ENCODE measurements at regions not wholly inside any gene's neighbourhood (a gene's known extent, or its start where the extent isn't known, plus 50 kb on each side); places are given as distances from the start of the nearest gene placed in this dataset.

DNA sequence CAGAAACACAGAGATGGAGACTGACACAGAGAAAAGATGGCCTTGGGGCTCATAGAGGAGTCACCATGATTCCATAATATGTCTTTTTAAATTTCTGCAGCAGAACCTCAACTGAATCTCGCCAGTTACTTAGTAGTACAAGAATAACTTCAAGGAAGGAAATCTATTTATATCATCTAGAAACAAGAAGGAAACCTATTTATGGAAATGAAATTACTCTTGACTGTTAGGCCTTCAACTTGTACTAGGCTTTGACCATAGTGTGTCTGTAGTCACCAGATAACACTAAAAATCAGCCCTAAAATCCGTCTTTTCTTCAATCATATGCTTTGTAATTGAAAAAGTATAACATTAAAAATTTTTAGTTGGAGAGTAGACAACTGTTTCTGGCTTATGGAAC is 740.4 kb downstream of the TRIML1 start:
- no peak overlapping the region for H3K4me3 ChIP-seq (ENCODE audit: low read length)
- DNase-seq (no peak), ATAC-seq (no peak)
- H3K9ac ChIP-seq (ENCODE audit: low read length) = no peak overlapping the region
- H3F3A ChIP-seq (ENCODE audit: low read length, unreplicated experiment) = no peaks in the 10 kb centered on the region
- no peak overlapping the region for H3K27ac ChIP-seq (ENCODE audit: low read length)
- POLR2A ChIA-PET (ENCODE audit: unreplicated experiment) = no interaction called here
- H3K4me1 ChIP-seq (ENCODE audit: insufficient read depth, low read length) = no peaks in the 10 kb centered on the region
- no peaks in the 10 kb centered on the region for H3K79me2 ChIP-seq (ENCODE audit: low read length)
- intact Hi-C loops (cut with micrococcal nuclease) = no loop called here
- no peaks in the 10 kb centered on the region for H3K9me3 ChIP-seq (ENCODE audit: low read length)
- no peaks in the 10 kb centered on the region for H3K36me3 ChIP-seq (ENCODE audit: low read depth, low read length)
- TF ChIP-seq EZH2phosphoT487 (IDR thresholded peaks at IDR 0.05; ENCODE audit: borderline replicate concordance, low read length) (no peak), EZH2 (IDR thresholded peaks at IDR 0.05; ENCODE audit: low read length, unreplicated experiment) (no peak)
- TF ChIP-seq, protein P1, sequence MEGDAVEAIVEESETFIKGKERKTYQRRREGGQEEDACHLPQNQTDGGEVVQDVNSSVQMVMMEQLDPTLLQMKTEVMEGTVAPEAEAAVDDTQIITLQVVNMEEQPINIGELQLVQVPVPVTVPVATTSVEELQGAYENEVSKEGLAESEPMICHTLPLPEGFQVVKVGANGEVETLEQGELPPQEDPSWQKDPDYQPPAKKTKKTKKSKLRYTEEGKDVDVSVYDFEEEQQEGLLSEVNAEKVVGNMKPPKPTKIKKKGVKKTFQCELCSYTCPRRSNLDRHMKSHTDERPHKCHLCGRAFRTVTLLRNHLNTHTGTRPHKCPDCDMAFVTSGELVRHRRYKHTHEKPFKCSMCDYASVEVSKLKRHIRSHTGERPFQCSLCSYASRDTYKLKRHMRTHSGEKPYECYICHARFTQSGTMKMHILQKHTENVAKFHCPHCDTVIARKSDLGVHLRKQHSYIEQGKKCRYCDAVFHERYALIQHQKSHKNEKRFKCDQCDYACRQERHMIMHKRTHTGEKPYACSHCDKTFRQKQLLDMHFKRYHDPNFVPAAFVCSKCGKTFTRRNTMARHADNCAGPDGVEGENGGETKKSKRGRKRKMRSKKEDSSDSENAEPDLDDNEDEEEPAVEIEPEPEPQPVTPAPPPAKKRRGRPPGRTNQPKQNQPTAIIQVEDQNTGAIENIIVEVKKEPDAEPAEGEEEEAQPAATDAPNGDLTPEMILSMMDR (conservative IDR thresholded peaks at IDR 0.05; ENCODE audit: low read depth, low read length) = no peak
- CTCF ChIA-PET = no interaction called here
- H2AFZ ChIP-seq (ENCODE audit: low read length) = no peak overlapping the region
- H3K4me2 ChIP-seq (ENCODE audit: low read length) = no peak overlapping the region
- BruUV-seq (replicated peaks) = no TSS peak
- no peaks in the 10 kb centered on the region for H4K20me1 ChIP-seq (ENCODE audit: low read length)
- no peaks in the 10 kb centered on the region for H3K9me2 ChIP-seq (replicated peaks; ENCODE audit: low read length)
- no peaks in the 10 kb centered on the region for H3K27me3 ChIP-seq (ENCODE audit: low read length)

DNA sequence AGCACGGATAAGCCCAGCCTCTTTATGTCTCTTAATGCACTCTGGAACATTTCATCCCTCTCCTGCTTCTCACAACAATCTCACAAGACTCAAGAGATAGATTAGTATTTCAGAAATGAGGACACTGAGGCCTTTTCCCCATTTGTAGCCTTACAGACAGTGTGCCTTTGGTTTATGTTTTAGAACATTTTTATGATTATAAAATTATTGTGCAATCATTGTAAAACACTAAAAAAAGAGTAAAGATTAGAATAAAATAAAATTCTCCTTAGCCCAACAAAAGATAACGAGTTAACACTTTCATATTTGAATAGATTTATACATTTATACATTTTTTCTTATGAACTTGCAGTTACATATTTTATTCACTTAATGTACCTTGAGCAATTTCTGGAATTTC is 748.7 kb downstream of the TRIML1 start:
- BruUV-seq (replicated peaks) = no TSS peak
- intact Hi-C loops (cut with micrococcal nuclease) = no loop called here
- H3K4me1 ChIP-seq (ENCODE audit: insufficient read depth, low read length) = no peaks in the 10 kb centered on the region
- ChIA-PET CTCF (no interaction called here), POLR2A (ENCODE audit: unreplicated experiment) (no interaction called here)
- H2AFZ ChIP-seq (ENCODE audit: low read length) = no peak overlapping the region
- TF ChIP-seq EZH2phosphoT487 (IDR thresholded peaks at IDR 0.05; ENCODE audit: borderline replicate concordance, low read length) (no peak), EZH2 (IDR thresholded peaks at IDR 0.05; ENCODE audit: low read length, unreplicated experiment) (no peak)
- TF ChIP-seq, protein P1 (conservative IDR thresholded peaks at IDR 0.05; ENCODE audit: low read depth, low read length) = no peak
- H3F3A ChIP-seq (ENCODE audit: low read length, unreplicated experiment) = no peaks in the 10 kb centered on the region
- DNase-seq (no peak), ATAC-seq (no peak)
- no peak overlapping the region for H3K9ac ChIP-seq (ENCODE audit: low read length)
- no peak overlapping the region for H3K27ac ChIP-seq (ENCODE audit: low read length)
- H3K27me3 ChIP-seq (ENCODE audit: low read length) = no peaks in the 10 kb centered on the region
- no peaks in the 10 kb centered on the region for H3K9me2 ChIP-seq (replicated peaks; ENCODE audit: low read length)
- no peaks in the 10 kb centered on the region for H3K36me3 ChIP-seq (ENCODE audit: low read depth, low read length)
- H3K9me3 ChIP-seq (ENCODE audit: low read length) = no peaks in the 10 kb centered on the region
- H3K79me2 ChIP-seq (ENCODE audit: low read length) = no peaks in the 10 kb centered on the region
- no peak overlapping the region for H3K4me3 ChIP-seq (ENCODE audit: low read length)
- no peak overlapping the region for H3K4me2 ChIP-seq (ENCODE audit: low read length)
- H4K20me1 ChIP-seq (ENCODE audit: low read length) = no peaks in the 10 kb centered on the region

DNA sequence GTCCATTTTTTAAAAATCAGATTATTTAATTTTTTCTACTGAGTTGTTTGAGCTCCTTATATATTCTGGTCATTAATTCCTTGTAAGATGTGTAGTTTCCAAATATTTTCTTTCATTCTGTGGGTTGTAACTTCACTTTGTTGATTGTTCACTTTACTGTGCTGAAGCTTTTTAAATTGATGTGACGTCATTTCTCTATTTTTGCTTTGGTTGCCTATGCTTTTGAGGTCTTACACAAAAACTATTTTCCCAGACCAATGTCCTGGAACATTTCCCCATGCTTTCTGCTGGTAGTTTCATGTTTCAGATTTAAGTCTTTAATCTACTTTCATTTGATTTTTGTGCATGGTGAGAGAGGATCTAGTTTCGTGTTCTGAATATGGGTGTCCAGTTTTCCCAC is 753.6 kb downstream of the TRIML1 start:
- ATAC-seq = no peak
- Histone ChIP-seq H3K36me3 (ENCODE audit: low read depth, low read length) (no peaks in the 10 kb centered on the region), H3K9me3 (ENCODE audit: low read length) (0 out of 2 replicates have a peak, but pooled peaks cover 2% of the 10 kb centered on the region), H3K27me3 (ENCODE audit: low read length) (no peaks in the 10 kb centered on the region), H3K27ac (ENCODE audit: low read length) (no peak overlapping the region), H2AFZ (ENCODE audit: low read length) (no peak overlapping the region), H4K20me1 (ENCODE audit: low read length) (no peaks in the 10 kb centered on the region), H3F3A (ENCODE audit: low read length, unreplicated experiment) (no peaks in the 10 kb centered on the region), H3K4me3 (ENCODE audit: low read length) (no peak overlapping the region), H3K9me2 (replicated peaks; ENCODE audit: low read length) (no peaks in the 10 kb centered on the region), H3K9ac (ENCODE audit: low read length) (no peak overlapping the region), H3K79me2 (ENCODE audit: low read length) (no peaks in the 10 kb centered on the region), H3K4me2 (ENCODE audit: low read length) (no peak overlapping the region), H3K4me1 (ENCODE audit: insufficient read depth, low read length) (no peaks in the 10 kb centered on the region)
- BruUV-seq (replicated peaks) = no TSS peak
- TF ChIP-seq, protein P1 (conservative IDR thresholded peaks at IDR 0.05; ENCODE audit: low read depth, low read length) = no peak
- no peak for TF ChIP-seq EZH2 (IDR thresholded peaks at IDR 0.05; ENCODE audit: low read length, unreplicated experiment)
- intact Hi-C loops (cut with micrococcal nuclease) = no loop called here
- ChIA-PET CTCF (no interaction called here), POLR2A (ENCODE audit: unreplicated experiment) (no interaction called here)
- DNase-seq = no peak

All from PC-3 (cell line).